Liver (tissue), 3 donors: ENCODE measurements at regions not wholly inside any gene's neighbourhood (a gene's known extent, or its start where the extent isn't known, plus 50 kb on each side); places are given as distances from the start of the nearest gene placed in this dataset.

Source experiments
- GABPA ChIP-seq, 2 donors: IDR thresholded peaks in 1 of 2; conservative IDR thresholded peaks in 1 of 2; 2 replicates each; pipeline ENCODE4 v1.6.1; 2016; ENCODE audit warnings: antibody characterized with exemption in 2 of 2, mild to moderate bottlenecking in 1 of 2, moderate library complexity in 1 of 2
- RAD21 ChIP-seq, 2 donors: IDR thresholded peaks; 2 replicates each; pipeline ENCODE4 v1.6.1; 2016; ENCODE audit warnings: antibody characterized with exemption in 2 of 2, mild to moderate bottlenecking in 2 of 2
- TF ChIP-seq, protein P1 (sequence below): fragments of 150-350 bp; IDR thresholded peaks from 2 replicates; pipeline ENCODE4 v1.5.1; 2017; ENCODE audit warnings: improper control_type of control experiment, low read depth, low read length; ENCODE audit not compliant: missing input control
- donor health status: healthy.
- donor health status: healthy.

GRCh38 chr6:66289889-66290288 lies 582.9 kb upstream of the EYS start:
- TF ChIP-seq, protein P1, sequence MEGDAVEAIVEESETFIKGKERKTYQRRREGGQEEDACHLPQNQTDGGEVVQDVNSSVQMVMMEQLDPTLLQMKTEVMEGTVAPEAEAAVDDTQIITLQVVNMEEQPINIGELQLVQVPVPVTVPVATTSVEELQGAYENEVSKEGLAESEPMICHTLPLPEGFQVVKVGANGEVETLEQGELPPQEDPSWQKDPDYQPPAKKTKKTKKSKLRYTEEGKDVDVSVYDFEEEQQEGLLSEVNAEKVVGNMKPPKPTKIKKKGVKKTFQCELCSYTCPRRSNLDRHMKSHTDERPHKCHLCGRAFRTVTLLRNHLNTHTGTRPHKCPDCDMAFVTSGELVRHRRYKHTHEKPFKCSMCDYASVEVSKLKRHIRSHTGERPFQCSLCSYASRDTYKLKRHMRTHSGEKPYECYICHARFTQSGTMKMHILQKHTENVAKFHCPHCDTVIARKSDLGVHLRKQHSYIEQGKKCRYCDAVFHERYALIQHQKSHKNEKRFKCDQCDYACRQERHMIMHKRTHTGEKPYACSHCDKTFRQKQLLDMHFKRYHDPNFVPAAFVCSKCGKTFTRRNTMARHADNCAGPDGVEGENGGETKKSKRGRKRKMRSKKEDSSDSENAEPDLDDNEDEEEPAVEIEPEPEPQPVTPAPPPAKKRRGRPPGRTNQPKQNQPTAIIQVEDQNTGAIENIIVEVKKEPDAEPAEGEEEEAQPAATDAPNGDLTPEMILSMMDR, result no peak
- no peak for TF ChIP-seq RAD21 (IDR thresholded peaks at IDR 0.05)
- no peak for TF ChIP-seq GABPA (IDR thresholded peaks at IDR 0.05 in 1 of 2, conservative IDR thresholded peaks at IDR 0.05 in 1 of 2)
